Stomach (tissue), 4 donors: ENCODE measurements at regions not wholly inside any gene's neighbourhood (a gene's known extent, or its start where the extent isn't known, plus 50 kb on each side); places are given as distances from the start of the nearest gene placed in this dataset.

Experiments used
- CTCF ChIP-seq, 7 experiments: fragments of 450-650 bp in 4 of 7; fragments of 200-600 bp in 3 of 7; sonication (generic) in 3 of 7; IDR thresholded peaks; one replicate each; pipeline ENCODE4 v1.5.1; 2016 to 2019; ENCODE audit warnings: antibody characterized with exemption in 7 of 7, control low read depth in 2 of 7, mild to moderate bottlenecking in 1 of 7
- POLR2A ChIP-seq, 4 donors: fragments of 450-650 bp; IDR thresholded peaks; one replicate each; pipeline ENCODE4 v1.6.1; 2016; ENCODE audit warnings: antibody characterized with exemption in 4 of 4, control low read depth in 2 of 4, mild to moderate bottlenecking in 1 of 4, moderate library complexity in 1 of 4

- TF ChIP-seq CTCF (IDR thresholded peaks at IDR 0.05) (no peak), POLR2A (IDR thresholded peaks at IDR 0.05) (no peak)
These were observed 227.8 kb upstream of the GBE1 start for GRCh38 chr3:81989274-81989673.
